Stomach (tissue), 8 donors: ENCODE measurements at regions not wholly inside any gene's neighbourhood (a gene's known extent, or its start where the extent isn't known, plus 50 kb on each side); places are given as distances from the start of the nearest gene placed in this dataset.

Experiments
- DNase-seq, 2 donors: peaks; one replicate each; pipeline versions ENCODE4 v3.0.0 to v3.0.0-alpha.2; 2013 to 2019
- H3K27ac ChIP-seq, 5 donors: fragments of 200-600 bp in 4 of 5; sonication (generic) in 4 of 5; one replicate each; pipeline ENCODE4 v1.5.1; 2013 to 2019; ENCODE audit warnings: mild to moderate bottlenecking in 1 of 5, moderate library complexity in 1 of 5
- H3K27me3 ChIP-seq, 3 donors: fragments of 200-600 bp; sonication (generic); one replicate each; pipeline ENCODE4 v1.5.1; 2017 to 2019; ENCODE audit warnings: mixed run types in 1 of 3
- H3K36me3 ChIP-seq, 4 donors: fragments of 200-600 bp; sonication (generic); 1 replicate in 3 of 4; 2 replicates in 1 of 4; pipeline ENCODE4 v1.5.1; 2016 to 2019
- H3K4me1 ChIP-seq, 4 donors: fragments of 200-600 bp; sonication (generic); one replicate each; pipeline ENCODE4 v1.5.1; 2016 to 2019
- H3K4me3 ChIP-seq, 4 donors: fragments of 200-600 bp; sonication (generic) in 3 of 4; one replicate each; pipeline ENCODE4 v1.5.1; 2016 to 2019; ENCODE audit warnings: mild to moderate bottlenecking in 1 of 4
- H3K9me3 ChIP-seq, 4 donors: fragments of 200-600 bp; sonication (generic); one replicate each; pipeline ENCODE4 v1.5.1; 2016 to 2019
- CTCF ChIP-seq, 7 experiments: fragments of 450-650 bp in 4 of 7; fragments of 200-600 bp in 3 of 7; sonication (generic) in 3 of 7; IDR thresholded peaks; one replicate each; pipeline ENCODE4 v1.5.1; 2016 to 2019; ENCODE audit warnings: antibody characterized with exemption in 7 of 7, control low read depth in 2 of 7, mild to moderate bottlenecking in 1 of 7
- EP300 ChIP-seq: sonication (generic); formaldehyde crosslinking; IDR thresholded peaks from one replicate; pipeline ENCODE4 v1.6.1; 2017; ENCODE audit warnings: antibody characterized with exemption
- POLR2A ChIP-seq, 4 donors: fragments of 450-650 bp; IDR thresholded peaks; one replicate each; pipeline ENCODE4 v1.6.1; 2016; ENCODE audit warnings: antibody characterized with exemption in 4 of 4, control low read depth in 2 of 4, mild to moderate bottlenecking in 1 of 4, moderate library complexity in 1 of 4
- POLR2AphosphoS5 ChIP-seq, 3 donors: sonication (generic); formaldehyde crosslinking; IDR thresholded peaks; one replicate each; pipeline ENCODE4 v1.6.1; 2016; ENCODE audit warnings: antibody characterized with exemption in 3 of 3
- WGBS, 5 donors: extraction: QIAGEN DNeasy Blood & Tissue Kit in 3 of 5; methylation state at CpG; one replicate each; pipeline versions ENCODE4 v1.1.5 to v1.1.7; 2013 to 2018; 5-methylcytosine and 5-hydroxymethylcytosine counted together
- intact Hi-C: fragments of 100-400 bp; cut with DNase I; formaldehyde crosslinking; loops from one replicate; pipeline ENCODE4 v1.15.1; 2023; ENCODE audit warnings: low total_unique reads
- donor health status: healthy with polysubstance abuse.
- donor health status: Bipolar disorder and iron deficiency.
- donor health status: healthy.

DNA sequence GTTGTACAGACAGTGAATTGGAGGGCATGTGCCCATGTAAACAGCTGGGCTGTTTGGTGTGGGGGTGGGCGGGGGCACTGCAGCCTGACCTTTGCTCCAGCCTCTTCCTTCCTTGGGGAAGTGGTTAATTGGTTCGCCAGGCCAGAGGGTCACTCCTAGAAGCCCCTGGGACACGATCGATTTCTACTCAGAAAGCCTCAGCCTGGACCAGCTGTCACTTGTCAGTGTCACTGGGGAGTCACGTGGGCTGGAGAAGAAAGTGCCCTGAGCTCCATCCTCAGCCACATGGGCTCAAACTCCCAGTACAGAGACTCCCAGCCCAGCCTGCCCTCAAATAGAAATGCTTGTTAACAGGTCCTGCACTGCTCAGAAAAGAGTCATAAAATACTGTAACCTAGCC is 423.8 kb upstream of the SULF2 start:
- peak in 1 of 2 donors; percentile 51 for DNase-seq
- TF ChIP-seq POLR2A (IDR thresholded peaks at IDR 0.05) (no peak), POLR2AphosphoS5 (IDR thresholded peaks at IDR 0.05) (no peak), EP300 (no peak), CTCF (IDR thresholded peaks at IDR 0.05) (no peak)
- H3K4me3 ChIP-seq = no peak overlapping the region
- H3K9me3 ChIP-seq = no peaks in the 10 kb centered on the region
- no peaks in the 10 kb centered on the region for H3K4me1 ChIP-seq
- H3K36me3 ChIP-seq = no peaks in the 10 kb centered on the region
- no peak overlapping the region for H3K27ac ChIP-seq
- WGBS, 5 donors = 18 to 36% (median 24%) methylated on average over 4 to 5 of the region's 5 CpGs
- peaks cover 0 to 7% (median 0%) of the 10 kb centered on the region in 3 donors for H3K27me3 ChIP-seq
- intact Hi-C loops = no loop called here

DNA sequence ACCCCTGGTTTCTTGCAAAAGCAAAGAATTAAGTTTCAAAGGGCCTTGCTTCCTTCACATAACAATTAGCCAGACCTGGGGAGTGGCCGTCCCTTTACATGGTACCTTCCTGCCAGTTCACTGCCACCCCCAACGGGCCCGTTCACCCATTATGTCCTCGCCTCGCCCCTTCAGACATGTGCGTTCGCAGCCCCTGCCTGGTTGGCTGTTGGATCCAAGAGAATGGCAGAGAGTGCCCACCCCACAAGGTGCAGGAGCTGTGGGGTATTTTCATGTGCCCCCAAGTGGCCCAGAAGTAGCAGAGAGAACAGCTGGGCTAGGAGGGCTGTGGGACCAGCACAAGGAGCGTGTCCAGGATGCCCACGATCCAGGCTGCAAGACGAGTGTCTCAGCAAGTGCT is 422.9 kb upstream of the SULF2 start:
- intact Hi-C loops = no loop called here
- no peak overlapping the region for H3K27ac ChIP-seq
- no peak overlapping the region for H3K4me3 ChIP-seq
- H3K9me3 ChIP-seq = no peaks in the 10 kb centered on the region
- H3K4me1 ChIP-seq = no peaks in the 10 kb centered on the region
- WGBS, 5 donors = 88 to 97% (median 91%) methylated on average over 7 to 10 of the region's 10 CpGs
- no peak for DNase-seq
- no peaks in the 10 kb centered on the region for H3K36me3 ChIP-seq
- no peak for TF ChIP-seq POLR2AphosphoS5 (IDR thresholded peaks at IDR 0.05)
- H3K27me3 ChIP-seq = peaks cover 0 to 7% (median 0%) of the 10 kb centered on the region in 3 donors

DNA sequence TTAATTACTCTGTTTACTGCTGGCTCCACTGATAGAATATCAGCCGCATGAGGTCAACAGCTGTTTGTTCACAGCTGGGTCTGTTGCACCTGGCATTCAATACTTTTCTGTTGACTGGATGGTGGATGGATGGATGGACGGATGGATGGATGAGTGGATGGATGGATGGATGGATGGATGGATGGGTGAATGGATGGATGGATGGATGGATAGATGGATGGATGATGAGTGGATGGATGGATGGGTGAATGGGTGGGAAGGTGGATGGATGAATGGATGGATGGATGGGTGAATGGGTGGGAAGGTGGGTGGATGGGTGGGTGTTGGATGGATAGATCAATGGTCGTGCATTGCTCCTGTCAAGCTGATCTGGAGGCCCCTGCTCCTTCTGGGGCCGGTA is 422.2 kb upstream of the SULF2 start:
- H3K4me1 ChIP-seq = no peaks in the 10 kb centered on the region
- peaks cover 0 to 7% (median 0%) of the 10 kb centered on the region in 3 donors for H3K27me3 ChIP-seq
- no peak for DNase-seq
- H3K9me3 ChIP-seq = no peaks in the 10 kb centered on the region
- H3K27ac ChIP-seq = no peak overlapping the region
- H3K36me3 ChIP-seq = no peaks in the 10 kb centered on the region
- WGBS, 5 donors = 73 to 87% (median 80%) methylated on average over 4 of the region's 4 CpGs
- intact Hi-C loops = no loop called here
- TF ChIP-seq POLR2AphosphoS5 (IDR thresholded peaks at IDR 0.05) (no peak), POLR2A (IDR thresholded peaks at IDR 0.05) (no peak), EP300 (no peak), CTCF (IDR thresholded peaks at IDR 0.05) (no peak)
- H3K4me3 ChIP-seq = no peak overlapping the region

DNA sequence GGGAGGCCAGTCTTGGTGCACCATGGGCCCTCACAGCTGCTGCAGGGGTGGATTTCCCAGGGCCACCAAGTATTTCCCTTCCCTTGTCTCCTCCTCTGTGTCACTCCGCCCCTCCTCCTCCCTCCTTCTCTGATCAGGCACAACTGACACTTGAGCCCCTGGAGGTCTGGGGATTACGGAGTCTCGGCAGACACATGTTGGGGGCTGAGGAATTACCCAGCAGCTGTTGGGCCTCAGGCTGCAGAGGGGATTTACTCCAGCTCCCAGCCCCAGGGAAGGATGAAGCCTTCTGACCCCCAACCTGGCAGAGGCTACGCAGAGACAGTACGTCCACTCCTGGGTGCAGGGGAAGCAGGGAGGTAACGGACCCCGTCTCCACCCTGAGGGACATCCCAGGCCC is 420.5 kb upstream of the SULF2 start:
- H3K9me3 ChIP-seq = no peaks in the 10 kb centered on the region
- H3K27ac ChIP-seq = no peak overlapping the region
- no peak overlapping the region for H3K4me3 ChIP-seq
- WGBS, 5 donors = 82 to 93% (median 85%) methylated on average over 5 to 7 of the region's 7 CpGs
- intact Hi-C loops = no loop called here
- DNase-seq = no peak
- no peaks in the 10 kb centered on the region for H3K4me1 ChIP-seq
- H3K27me3 ChIP-seq = peaks cover 0 to 9% (median 0%) of the 10 kb centered on the region in 3 donors
- TF ChIP-seq CTCF (IDR thresholded peaks at IDR 0.05) (no peak), POLR2AphosphoS5 (IDR thresholded peaks at IDR 0.05) (no peak), EP300 (no peak), POLR2A (IDR thresholded peaks at IDR 0.05) (no peak)
- H3K36me3 ChIP-seq = no peaks in the 10 kb centered on the region

GRCh38 chr20:48205281-48205782 is 420.1 kb upstream of the SULF2 start:
- Histone ChIP-seq H3K4me3 (no peak overlapping the region), H3K27me3 (peaks cover 0 to 9% (median 0%) of the 10 kb centered on the region in 3 donors), H3K36me3 (no peaks in the 10 kb centered on the region), H3K4me1 (no peaks in the 10 kb centered on the region), H3K27ac (no peak overlapping the region), H3K9me3 (no peaks in the 10 kb centered on the region)
- intact Hi-C loops = no loop called here
- WGBS, 5 donors = 60 to 76% (median 69%) methylated on average over 2 to 5 of the region's 5 CpGs
- no peak for DNase-seq
- no peak for TF ChIP-seq POLR2AphosphoS5 (IDR thresholded peaks at IDR 0.05)
- no peak for TF ChIP-seq POLR2A (IDR thresholded peaks at IDR 0.05)
- TF ChIP-seq EP300 = no peak
- no peak for TF ChIP-seq CTCF (IDR thresholded peaks at IDR 0.05)
